Smooth muscle cell (in vitro differentiated cells): ENCODE measurements at regions not wholly inside any gene's neighbourhood (a gene's known extent, or its start where the extent isn't known, plus 50 kb on each side); places are given as distances from the start of the nearest gene placed in this dataset.

Experiments
- DNase-seq: peaks from one replicate; lab custom pipeline; 2025; ENCODE audit not compliant: unreplicated experiment; lab: John Stamatoyannopoulos, UW
- H2AFZ ChIP-seq: fragments of 200-600 bp; sonication (generic); 2 replicates; pipeline ENCODE4 v1.6.0; 2016; ENCODE audit warnings: antibody characterized with exemption, low read depth, mild to moderate bottlenecking
- H3F3A ChIP-seq: fragments of 200-600 bp; sonication (generic); 2 replicates; pipeline ENCODE4 v1.6.0; 2017; ENCODE audit warnings: antibody characterized with exemption, low read depth
- H3K27ac ChIP-seq: fragments of 200-600 bp; sonication (generic); 2 replicates; pipeline ENCODE4 v1.5.1; 2016; ENCODE audit warnings: low read depth, mild to moderate bottlenecking
- H3K27me3 ChIP-seq: fragments of 200-600 bp; sonication (generic); 2 replicates; pipeline ENCODE4 v1.6.1; 2016; ENCODE audit warnings: low read depth, mild to moderate bottlenecking
- H3K36me3 ChIP-seq: fragments of 200-600 bp; sonication (generic); 2 replicates; pipeline ENCODE4 v1.5.1; 2016; ENCODE audit warnings: low read depth
- H3K4me1 ChIP-seq: fragments of 200-600 bp; sonication (generic); 2 replicates; pipeline ENCODE4 v1.5.1; 2016; ENCODE audit warnings: low read depth
- H3K4me2 ChIP-seq: fragments of 200-600 bp; sonication (generic); 2 replicates; pipeline ENCODE4 v1.6.0; 2016; ENCODE audit warnings: mild to moderate bottlenecking
- H3K4me3 ChIP-seq: fragments of 200-600 bp; sonication (generic); 2 replicates; pipeline ENCODE4 v1.5.1; 2016; ENCODE audit warnings: mild to moderate bottlenecking
- H3K79me2 ChIP-seq: fragments of 200-600 bp; sonication (generic); 2 replicates; pipeline ENCODE4 v1.6.0; 2016; ENCODE audit warnings: low read depth, mild to moderate bottlenecking
- H3K9ac ChIP-seq: fragments of 200-600 bp; sonication (generic); 2 replicates; pipeline ENCODE4 v1.6.0; 2016; ENCODE audit warnings: low read depth
- H3K9me3 ChIP-seq: fragments of 200-600 bp; sonication (generic); replicated peaks from 2 replicates; pipeline ENCODE4 v1.5.1; 2016; ENCODE audit warnings: low read depth
- H4K20me1 ChIP-seq: fragments of 200-600 bp; sonication (generic); 2 replicates; pipeline ENCODE4 v1.6.0; 2016; ENCODE audit warnings: low read depth
- WGBS: methylation state at CpG from one replicate; pipeline ENCODE4 v1.1.7; 2016; ENCODE audit warnings: low lambda C conversion rate; 5-methylcytosine and 5-hydroxymethylcytosine counted together
- TF ChIP-seq, protein P1 (sequence below): fragments of 200-600 bp; sonication (generic); IDR thresholded peaks from 2 replicates; pipeline ENCODE4 v1.5.1; 2017; ENCODE audit warnings: borderline replicate concordance, mild to moderate bottlenecking, antibody characterized with exemption; ENCODE audit not compliant: insufficient read depth, poor library complexity, severe bottlenecking

GRCh38 chr20:60637801-60638200 lies 614.3 kb upstream of the CDH4 start:
- Histone ChIP-seq H3K27ac (no peak overlapping the region), H3K4me2 (no peak overlapping the region), H4K20me1 (no peaks in the 10 kb centered on the region), H3K79me2 (no peaks in the 10 kb centered on the region), H3F3A (no peaks in the 10 kb centered on the region), H2AFZ (no peak overlapping the region), H3K27me3 (no peaks in the 10 kb centered on the region), H3K9me3 (no peaks in the 10 kb centered on the region), H3K9ac (no peak overlapping the region), H3K36me3 (no peaks in the 10 kb centered on the region), H3K4me3 (no peak overlapping the region), H3K4me1 (no peaks in the 10 kb centered on the region)
- 92% methylated on average over 6 of the region's 6 CpGs for WGBS
- TF ChIP-seq, protein P1, sequence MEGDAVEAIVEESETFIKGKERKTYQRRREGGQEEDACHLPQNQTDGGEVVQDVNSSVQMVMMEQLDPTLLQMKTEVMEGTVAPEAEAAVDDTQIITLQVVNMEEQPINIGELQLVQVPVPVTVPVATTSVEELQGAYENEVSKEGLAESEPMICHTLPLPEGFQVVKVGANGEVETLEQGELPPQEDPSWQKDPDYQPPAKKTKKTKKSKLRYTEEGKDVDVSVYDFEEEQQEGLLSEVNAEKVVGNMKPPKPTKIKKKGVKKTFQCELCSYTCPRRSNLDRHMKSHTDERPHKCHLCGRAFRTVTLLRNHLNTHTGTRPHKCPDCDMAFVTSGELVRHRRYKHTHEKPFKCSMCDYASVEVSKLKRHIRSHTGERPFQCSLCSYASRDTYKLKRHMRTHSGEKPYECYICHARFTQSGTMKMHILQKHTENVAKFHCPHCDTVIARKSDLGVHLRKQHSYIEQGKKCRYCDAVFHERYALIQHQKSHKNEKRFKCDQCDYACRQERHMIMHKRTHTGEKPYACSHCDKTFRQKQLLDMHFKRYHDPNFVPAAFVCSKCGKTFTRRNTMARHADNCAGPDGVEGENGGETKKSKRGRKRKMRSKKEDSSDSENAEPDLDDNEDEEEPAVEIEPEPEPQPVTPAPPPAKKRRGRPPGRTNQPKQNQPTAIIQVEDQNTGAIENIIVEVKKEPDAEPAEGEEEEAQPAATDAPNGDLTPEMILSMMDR = no peak
- no peak for DNase-seq

GRCh38 chr20:60638430-60639098 lies 613.5 kb upstream of the CDH4 start:
- no peaks in the 10 kb centered on the region for H3K79me2 ChIP-seq
- DNase-seq = no peak
- no peak overlapping the region for H3K4me3 ChIP-seq
- H3K9me3 ChIP-seq = no peaks in the 10 kb centered on the region
- H3K36me3 ChIP-seq = no peaks in the 10 kb centered on the region
- 86% methylated on average over 4 of the region's 4 CpGs for WGBS
- TF ChIP-seq, protein P1 = no peak
- H2AFZ ChIP-seq = no peak overlapping the region
- no peak overlapping the region for H3K4me2 ChIP-seq
- no peaks in the 10 kb centered on the region for H4K20me1 ChIP-seq
- H3K4me1 ChIP-seq = no peaks in the 10 kb centered on the region
- H3K9ac ChIP-seq = no peak overlapping the region
- no peaks in the 10 kb centered on the region for H3K27me3 ChIP-seq
- no peaks in the 10 kb centered on the region for H3F3A ChIP-seq
- H3K27ac ChIP-seq = no peak overlapping the region

DNA sequence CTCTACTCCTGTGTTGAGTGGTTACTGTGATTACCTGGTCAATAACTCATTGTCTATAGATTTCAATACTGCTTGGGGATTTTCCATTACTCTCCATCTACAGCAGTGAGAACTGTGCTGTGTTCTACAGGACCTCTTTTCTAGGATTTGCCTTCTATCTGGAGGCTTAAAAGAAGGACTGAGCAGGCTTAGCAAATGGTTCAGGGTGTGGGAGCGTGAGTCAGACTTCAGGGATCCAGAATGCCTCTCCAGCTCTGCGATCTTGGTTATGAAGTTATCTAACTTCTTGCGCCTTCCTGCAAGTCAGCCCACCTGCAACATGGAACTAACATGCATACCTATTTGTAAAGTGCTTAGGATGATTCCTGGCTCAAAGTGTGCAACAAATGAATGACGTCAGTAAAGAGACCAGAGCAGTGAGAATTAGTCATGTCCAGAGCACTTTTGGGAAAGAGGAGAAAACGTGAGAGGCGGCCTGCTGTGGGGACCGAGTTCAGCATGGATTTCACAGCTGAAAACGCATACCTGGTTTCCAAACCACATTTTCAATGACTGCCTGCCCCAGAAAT lies 610.1 kb upstream of the CDH4 start:
- H3K9me3 ChIP-seq = no peaks in the 10 kb centered on the region
- no peak overlapping the region for H3K4me3 ChIP-seq
- H3K79me2 ChIP-seq = no peaks in the 10 kb centered on the region
- 78% methylated on average over 8 of the region's 8 CpGs for WGBS
- H3K27me3 ChIP-seq = no peaks in the 10 kb centered on the region
- no peaks in the 10 kb centered on the region for H3K36me3 ChIP-seq
- no peaks in the 10 kb centered on the region for H3K4me1 ChIP-seq
- H3F3A ChIP-seq = no peaks in the 10 kb centered on the region
- no peak overlapping the region for H3K4me2 ChIP-seq
- no peaks in the 10 kb centered on the region for H4K20me1 ChIP-seq
- DNase-seq = no peak
- H2AFZ ChIP-seq = no peak overlapping the region
- H3K9ac ChIP-seq = no peak overlapping the region
- TF ChIP-seq, protein P1 = no peak
- H3K27ac ChIP-seq = no peak overlapping the region

GRCh38 chr20:60642541-60642940 lies 609.5 kb upstream of the CDH4 start:
- no peak for DNase-seq
- Histone ChIP-seq H3K36me3 (no peaks in the 10 kb centered on the region), H3K27me3 (no peaks in the 10 kb centered on the region), H3K4me2 (no peak overlapping the region), H3K4me1 (no peaks in the 10 kb centered on the region), H3K79me2 (no peaks in the 10 kb centered on the region), H3F3A (no peaks in the 10 kb centered on the region), H4K20me1 (no peaks in the 10 kb centered on the region), H3K4me3 (no peak overlapping the region), H2AFZ (no peak overlapping the region), H3K9me3 (no peaks in the 10 kb centered on the region), H3K27ac (no peak overlapping the region), H3K9ac (no peak overlapping the region)
- TF ChIP-seq, protein P1 = no peak
- WGBS = 84% methylated on average over 4 of the region's 4 CpGs
